Liver (tissue), 8 donors: ENCODE measurements at regions not wholly inside any gene's neighbourhood (a gene's known extent, or its start where the extent isn't known, plus 50 kb on each side); places are given as distances from the start of the nearest gene placed in this dataset.

Experiments
- DNase-seq: peaks from one replicate; pipeline ENCODE4 v3.0.0-alpha.2; 2017; ENCODE audit warnings: low spot score
- H3K27ac ChIP-seq, 2 donors: one replicate each; pipeline ENCODE4 v1.7.0; 2013; ENCODE audit warnings: inconsistent platforms in 2 of 2, low read length in 2 of 2, control low read depth in 1 of 2, low read depth in 1 of 2, mild to moderate bottlenecking in 1 of 2
- H3K27me3 ChIP-seq, 4 donors: one replicate each; pipeline versions ENCODE4 v1.6.1 to v1.7.0; 2013; ENCODE audit warnings: low read length in 3 of 4, inconsistent platforms in 1 of 4, mild to moderate bottlenecking in 1 of 4, moderate library complexity in 1 of 4; ENCODE audit not compliant: control insufficient read depth in 4 of 4, insufficient read depth in 4 of 4
- H3K36me3 ChIP-seq, 4 donors: one replicate each; pipeline versions ENCODE4 v1.6.1 to v1.7.0; 2013; ENCODE audit warnings: low read length in 3 of 4, mild to moderate bottlenecking in 3 of 4, low read depth in 1 of 4, moderate library complexity in 1 of 4; ENCODE audit not compliant: control insufficient read depth in 4 of 4, insufficient read depth in 3 of 4
- H3K4me1 ChIP-seq, 4 donors: one replicate each; pipeline versions ENCODE4 v1.6.1 to v1.7.0; 2013; ENCODE audit warnings: low read length in 3 of 4, mild to moderate bottlenecking in 3 of 4, moderate library complexity in 1 of 4; ENCODE audit not compliant: control insufficient read depth in 4 of 4, insufficient read depth in 4 of 4
- H3K4me3 ChIP-seq, 3 donors: one replicate each; pipeline versions ENCODE4 v1.6.1 to v1.7.0; 2013; ENCODE audit warnings: low read length in 3 of 3, control low read depth in 1 of 3, low read depth in 1 of 3, mild to moderate bottlenecking in 1 of 3
- H3K9ac ChIP-seq, 2 donors: one replicate each; pipeline ENCODE4 v1.7.0; 2013; ENCODE audit warnings: low read length in 2 of 2, mild to moderate bottlenecking in 2 of 2, moderate library complexity in 2 of 2, control low read depth in 1 of 2, low read depth in 1 of 2
- H3K9me3 ChIP-seq, 4 donors: one replicate each; pipeline versions ENCODE4 v1.6.1 to v1.7.0; 2013; ENCODE audit warnings: low read length in 3 of 4; ENCODE audit not compliant: control insufficient read depth in 4 of 4
- ATF3 ChIP-seq: IDR thresholded peaks from 2 replicates; pipeline ENCODE4 v1.6.1; 2016; ENCODE audit warnings: antibody characterized with exemption
- CTCF ChIP-seq: fragments of 150-350 bp; IDR thresholded peaks from 2 replicates; pipeline ENCODE4 v1.5.1; 2017; ENCODE audit warnings: improper control_type of control experiment, low read depth, low read length; ENCODE audit not compliant: missing input control
- EGR1 ChIP-seq, 2 donors: IDR thresholded peaks; 2 replicates each; pipeline ENCODE4 v1.6.1; 2016 to 2018; ENCODE audit warnings: antibody characterized with exemption in 2 of 2, low read depth in 2 of 2
- FOXA1 ChIP-seq: IDR thresholded peaks from 2 replicates; pipeline ENCODE4 v1.6.1; 2016; ENCODE audit warnings: antibody characterized with exemption
- FOXA2 ChIP-seq: IDR thresholded peaks from 2 replicates; pipeline ENCODE4 v1.6.1; 2016; ENCODE audit warnings: antibody characterized with exemption
- GABPA ChIP-seq, 2 donors: IDR thresholded peaks in 1 of 2; conservative IDR thresholded peaks in 1 of 2; 2 replicates each; pipeline ENCODE4 v1.6.1; 2016; ENCODE audit warnings: antibody characterized with exemption in 2 of 2, mild to moderate bottlenecking in 1 of 2, moderate library complexity in 1 of 2
- HNF4A ChIP-seq, 2 donors: conservative IDR thresholded peaks; 2 replicates each; pipeline ENCODE4 v1.6.1; 2016; ENCODE audit warnings: antibody characterized with exemption in 2 of 2, mild to moderate bottlenecking in 2 of 2
- HNF4G ChIP-seq: IDR thresholded peaks from 2 replicates; pipeline ENCODE4 v1.6.1; 2016; ENCODE audit warnings: antibody characterized with exemption
- JUND ChIP-seq, 2 donors: IDR thresholded peaks; 2 replicates each; pipeline ENCODE4 v1.6.1; 2016; ENCODE audit warnings: antibody characterized with exemption in 2 of 2
- NR2F2 ChIP-seq: IDR thresholded peaks from 2 replicates; pipeline ENCODE4 v1.6.1; 2016; ENCODE audit warnings: antibody characterized with exemption
- RAD21 ChIP-seq, 2 donors: IDR thresholded peaks; 2 replicates each; pipeline ENCODE4 v1.6.1; 2016; ENCODE audit warnings: antibody characterized with exemption in 2 of 2, mild to moderate bottlenecking in 2 of 2
- RXRA ChIP-seq, 2 donors: IDR thresholded peaks; 2 replicates each; pipeline ENCODE4 v1.6.1; 2017 to 2018; ENCODE audit warnings: antibody characterized with exemption in 2 of 2, mild to moderate bottlenecking in 1 of 2
- SP1 ChIP-seq: IDR thresholded peaks from 2 replicates; pipeline ENCODE4 v1.6.1; 2018; ENCODE audit warnings: antibody characterized with exemption, mild to moderate bottlenecking
- TAF1 ChIP-seq: conservative IDR thresholded peaks from 2 replicates; pipeline ENCODE4 v1.6.1; 2016; ENCODE audit warnings: antibody characterized with exemption, mild to moderate bottlenecking
- YY1 ChIP-seq: IDR thresholded peaks from 2 replicates; pipeline ENCODE4 v1.6.1; 2016; ENCODE audit warnings: antibody characterized with exemption, mild to moderate bottlenecking
- WGBS: extraction: QIAGEN DNeasy Blood & Tissue Kit; methylation state at CpG from one replicate; pipeline ENCODE4 v1.1.7; 2013; 5-methylcytosine and 5-hydroxymethylcytosine counted together
- TF ChIP-seq, protein P1 (sequence below): IDR thresholded peaks from 2 replicates; pipeline ENCODE4 v1.6.1; 2016; ENCODE audit warnings: antibody characterized with exemption, mild to moderate bottlenecking
- TF ChIP-seq, protein P2 (sequence below): IDR thresholded peaks from 2 replicates; pipeline ENCODE4 v1.6.1; 2016; ENCODE audit warnings: antibody characterized with exemption
- TF ChIP-seq, protein P3 (sequence below): IDR thresholded peaks from 2 replicates; pipeline ENCODE4 v1.6.1; 2016; ENCODE audit warnings: antibody characterized with exemption
- donor health status: healthy.
- donor health status: healthy.
- donor health status: healthy.
- donor health status: healthy.
- donor health status: healthy.

GRCh38 chr6:19167251-19167650 lies 669.9 kb upstream of the ID4 start:
- no peak for DNase-seq
- no peaks in the 10 kb centered on the region for H3K36me3 ChIP-seq
- 28% methylated on average over 2 of the region's 2 CpGs for WGBS
- peaks cover 0 to under 1% (median 0%) of the 10 kb centered on the region in 4 donors for H3K27me3 ChIP-seq
- H3K27ac ChIP-seq, result no peak overlapping the region
- no peak overlapping the region for H3K4me3 ChIP-seq
- no peak overlapping the region for H3K9ac ChIP-seq
- no peaks in the 10 kb centered on the region for H3K9me3 ChIP-seq
- TF ChIP-seq, protein P1, sequence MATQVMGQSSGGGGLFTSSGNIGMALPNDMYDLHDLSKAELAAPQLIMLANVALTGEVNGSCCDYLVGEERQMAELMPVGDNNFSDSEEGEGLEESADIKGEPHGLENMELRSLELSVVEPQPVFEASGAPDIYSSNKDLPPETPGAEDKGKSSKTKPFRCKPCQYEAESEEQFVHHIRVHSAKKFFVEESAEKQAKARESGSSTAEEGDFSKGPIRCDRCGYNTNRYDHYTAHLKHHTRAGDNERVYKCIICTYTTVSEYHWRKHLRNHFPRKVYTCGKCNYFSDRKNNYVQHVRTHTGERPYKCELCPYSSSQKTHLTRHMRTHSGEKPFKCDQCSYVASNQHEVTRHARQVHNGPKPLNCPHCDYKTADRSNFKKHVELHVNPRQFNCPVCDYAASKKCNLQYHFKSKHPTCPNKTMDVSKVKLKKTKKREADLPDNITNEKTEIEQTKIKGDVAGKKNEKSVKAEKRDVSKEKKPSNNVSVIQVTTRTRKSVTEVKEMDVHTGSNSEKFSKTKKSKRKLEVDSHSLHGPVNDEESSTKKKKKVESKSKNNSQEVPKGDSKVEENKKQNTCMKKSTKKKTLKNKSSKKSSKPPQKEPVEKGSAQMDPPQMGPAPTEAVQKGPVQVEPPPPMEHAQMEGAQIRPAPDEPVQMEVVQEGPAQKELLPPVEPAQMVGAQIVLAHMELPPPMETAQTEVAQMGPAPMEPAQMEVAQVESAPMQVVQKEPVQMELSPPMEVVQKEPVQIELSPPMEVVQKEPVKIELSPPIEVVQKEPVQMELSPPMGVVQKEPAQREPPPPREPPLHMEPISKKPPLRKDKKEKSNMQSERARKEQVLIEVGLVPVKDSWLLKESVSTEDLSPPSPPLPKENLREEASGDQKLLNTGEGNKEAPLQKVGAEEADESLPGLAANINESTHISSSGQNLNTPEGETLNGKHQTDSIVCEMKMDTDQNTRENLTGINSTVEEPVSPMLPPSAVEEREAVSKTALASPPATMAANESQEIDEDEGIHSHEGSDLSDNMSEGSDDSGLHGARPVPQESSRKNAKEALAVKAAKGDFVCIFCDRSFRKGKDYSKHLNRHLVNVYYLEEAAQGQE, result no peak
- TF ChIP-seq RXRA (IDR thresholded peaks at IDR 0.05) (no peak), NR2F2 (no peak), CTCF (no peak), JUND (IDR thresholded peaks at IDR 0.05) (no peak), HNF4A (conservative IDR thresholded peaks at IDR 0.05) (no peak), GABPA (IDR thresholded peaks at IDR 0.05 in 1 of 2, conservative IDR thresholded peaks at IDR 0.05 in 1 of 2) (no peak), EGR1 (IDR thresholded peaks at IDR 0.05; ENCODE audit: low read depth in 2 of 2) (no peak), FOXA1 (no peak), FOXA2 (no peak), ATF3 (no peak), TAF1 (no peak), SP1 (no peak), HNF4G (no peak), RAD21 (IDR thresholded peaks at IDR 0.05) (no peak), YY1 (no peak)
- TF ChIP-seq, protein P2, sequence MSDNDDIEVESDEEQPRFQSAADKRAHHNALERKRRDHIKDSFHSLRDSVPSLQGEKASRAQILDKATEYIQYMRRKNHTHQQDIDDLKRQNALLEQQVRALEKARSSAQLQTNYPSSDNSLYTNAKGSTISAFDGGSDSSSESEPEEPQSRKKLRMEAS, result no peak
- TF ChIP-seq, protein P3, sequence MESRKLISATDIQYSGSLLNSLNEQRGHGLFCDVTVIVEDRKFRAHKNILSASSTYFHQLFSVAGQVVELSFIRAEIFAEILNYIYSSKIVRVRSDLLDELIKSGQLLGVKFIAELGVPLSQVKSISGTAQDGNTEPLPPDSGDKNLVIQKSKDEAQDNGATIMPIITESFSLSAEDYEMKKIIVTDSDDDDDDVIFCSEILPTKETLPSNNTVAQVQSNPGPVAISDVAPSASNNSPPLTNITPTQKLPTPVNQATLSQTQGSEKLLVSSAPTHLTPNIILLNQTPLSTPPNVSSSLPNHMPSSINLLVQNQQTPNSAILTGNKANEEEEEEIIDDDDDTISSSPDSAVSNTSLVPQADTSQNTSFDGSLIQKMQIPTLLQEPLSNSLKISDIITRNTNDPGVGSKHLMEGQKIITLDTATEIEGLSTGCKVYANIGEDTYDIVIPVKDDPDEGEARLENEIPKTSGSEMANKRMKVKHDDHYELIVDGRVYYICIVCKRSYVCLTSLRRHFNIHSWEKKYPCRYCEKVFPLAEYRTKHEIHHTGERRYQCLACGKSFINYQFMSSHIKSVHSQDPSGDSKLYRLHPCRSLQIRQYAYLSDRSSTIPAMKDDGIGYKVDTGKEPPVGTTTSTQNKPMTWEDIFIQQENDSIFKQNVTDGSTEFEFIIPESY, result no peak
- no peaks in the 10 kb centered on the region for H3K4me1 ChIP-seq
